ENCODE measurements at regions not wholly inside any gene's neighbourhood (a gene's known extent, or its start where the extent isn't known, plus 50 kb on each side); places are given as distances from the start of the nearest gene placed in this dataset.
"Not testable (repeated sequence)": the region's sequence is repeated elsewhere in the genome, so short reads cannot be mapped to it uniquely, and the experiment has no call there.

- DNase-seq (ENCODE audit: low spot score) = no peak
Observed at GRCh38 chr5:5884593-5884992, 462.1 kb downstream of the ICE1 start.

GRCh38 chr5:5883562-5883961, 461.1 kb downstream of the ICE1 start:
- DNase-seq (ENCODE audit: low spot score) = no peak

GRCh38 chr5:5883146-5883545, 460.7 kb downstream of the ICE1 start:
- DNase-seq (ENCODE audit: low spot score) = no peak

- DNase-seq (ENCODE audit: low spot score) = no peak
Observed at GRCh38 chr5:5882706-5883105, 460.2 kb downstream of the ICE1 start.

GRCh38 chr5:5881294-5881693, 458.8 kb downstream of the ICE1 start:
- no peak for DNase-seq (ENCODE audit: low spot score)

GRCh38 chr5:5880077-5880763, 457.7 kb downstream of the ICE1 start:
- DNase-seq (ENCODE audit: low spot score) = no peak

- DNase-seq (ENCODE audit: low spot score) = no peak
Observed at GRCh38 chr5:5857396-5857795, 434.9 kb downstream of the ICE1 start.

- DNase-seq (ENCODE audit: low spot score) = no peak
Observed at GRCh38 chr5:5854087-5854486, 431.6 kb downstream of the ICE1 start.

GRCh38 chr5:5838493-5838892, 416.0 kb downstream of the ICE1 start:
- DNase-seq (ENCODE audit: low spot score) = no peak

- DNase-seq (ENCODE audit: low spot score) = not testable (repeated sequence)
Observed at GRCh38 chr5:5831622-5832021, 409.1 kb downstream of the ICE1 start.

- DNase-seq (ENCODE audit: low spot score) = no peak
Observed at GRCh38 chr5:5828619-5829018, 406.1 kb downstream of the ICE1 start.

GRCh38 chr5:5826911-5827310, 404.4 kb downstream of the ICE1 start:
- DNase-seq (ENCODE audit: low spot score) = peak; percentile 46

GRCh38 chr5:5822729-5823257, 400.3 kb downstream of the ICE1 start:
- no peak for DNase-seq (ENCODE audit: low spot score)

GRCh38 chr5:5816960-5817359, 394.5 kb downstream of the ICE1 start:
- no peak for DNase-seq (ENCODE audit: low spot score)

- no peak for DNase-seq (ENCODE audit: low spot score)
Observed at GRCh38 chr5:5813441-5813840, 391.0 kb downstream of the ICE1 start.

- no peak for DNase-seq (ENCODE audit: low spot score)
Observed at GRCh38 chr5:5810461-5810860, 388.0 kb downstream of the ICE1 start.

GRCh38 chr5:5805916-5806315, 383.4 kb downstream of the ICE1 start:
- no peak for DNase-seq (ENCODE audit: low spot score)

- no peak for DNase-seq (ENCODE audit: low spot score)
Observed at GRCh38 chr5:5804478-5805233, 382.2 kb downstream of the ICE1 start.

- no peak for DNase-seq (ENCODE audit: low spot score)
Observed at GRCh38 chr5:5800801-5801761, 378.6 kb downstream of the ICE1 start.

- DNase-seq (ENCODE audit: low spot score) = no peak
Observed at GRCh38 chr5:5799826-5800225, 377.3 kb downstream of the ICE1 start.

- no peak for DNase-seq (ENCODE audit: low spot score)
Observed at GRCh38 chr5:5799229-5799628, 376.8 kb downstream of the ICE1 start.

GRCh38 chr5:5798462-5798861, 376.0 kb downstream of the ICE1 start:
- no peak for DNase-seq (ENCODE audit: low spot score)
